T1000 (cell line): ENCODE measurements at regions not wholly inside any gene's neighbourhood (a gene's known extent, or its start where the extent isn't known, plus 50 kb on each side); places are given as distances from the start of the nearest gene placed in this dataset.

Experiments
- DNase-seq: peaks from one replicate; lab custom pipeline; 2025; ENCODE audit warnings: mixed read lengths; lab: John Stamatoyannopoulos, UW

- DNase-seq = no peak
Measured at GRCh38 chr2:221831051-221831450, 258.9 kb upstream of the EPHA4 start.

GRCh38 chr2:221822416-221822815 is 250.3 kb upstream of the EPHA4 start:
- no peak for DNase-seq

- DNase-seq = no peak
Measured at GRCh38 chr2:221818616-221819320, 246.7 kb upstream of the EPHA4 start.

GRCh38 chr2:221817878-221818277 is 245.8 kb upstream of the EPHA4 start:
- DNase-seq = no peak

GRCh38 chr2:221817052-221817451 is 244.9 kb upstream of the EPHA4 start:
- no peak for DNase-seq

- DNase-seq = no peak
Measured at GRCh38 chr2:221816566-221816965, 244.5 kb upstream of the EPHA4 start.

- no peak for DNase-seq
Measured at GRCh38 chr2:221810650-221811049, 238.5 kb upstream of the EPHA4 start.

GRCh38 chr2:221810245-221810644 is 238.1 kb upstream of the EPHA4 start:
- no peak for DNase-seq

- DNase-seq = no peak
Measured at GRCh38 chr2:221808488-221808887, 236.4 kb upstream of the EPHA4 start.

GRCh38 chr2:221807706-221808105 is 235.6 kb upstream of the EPHA4 start:
- DNase-seq = no peak

GRCh38 chr2:221802089-221802488 is 230.0 kb upstream of the EPHA4 start:
- no peak for DNase-seq

GRCh38 chr2:221792971-221793521 is 220.9 kb upstream of the EPHA4 start:
- no peak for DNase-seq

GRCh38 chr2:221791844-221792243 is 219.7 kb upstream of the EPHA4 start:
- no peak for DNase-seq

- DNase-seq = no peak
Measured at GRCh38 chr2:221787561-221787960, 215.5 kb upstream of the EPHA4 start.

GRCh38 chr2:221786297-221786926 is 214.3 kb upstream of the EPHA4 start:
- DNase-seq = no peak

- no peak for DNase-seq
Measured at GRCh38 chr2:221780281-221780688, 208.2 kb upstream of the EPHA4 start.

- DNase-seq = no peak
Measured at GRCh38 chr2:221779614-221780067, 207.5 kb upstream of the EPHA4 start.

- no peak for DNase-seq
Measured at GRCh38 chr2:221778025-221778424, 205.9 kb upstream of the EPHA4 start.

GRCh38 chr2:221777119-221777518 is 205.0 kb upstream of the EPHA4 start:
- no peak for DNase-seq

- no peak for DNase-seq
Measured at GRCh38 chr2:221775096-221775495, 203.0 kb upstream of the EPHA4 start.

- DNase-seq = no peak
Measured at GRCh38 chr2:221774136-221774535, 202.0 kb upstream of the EPHA4 start.

GRCh38 chr2:221771297-221771696 is 199.2 kb upstream of the EPHA4 start:
- no peak for DNase-seq
